ENCODE measurements at regions not wholly inside any gene's neighbourhood (a gene's known extent, or its start where the extent isn't known, plus 50 kb on each side); places are given as distances from the start of the nearest gene placed in this dataset.

- TF ChIP-seq, protein P1, sequence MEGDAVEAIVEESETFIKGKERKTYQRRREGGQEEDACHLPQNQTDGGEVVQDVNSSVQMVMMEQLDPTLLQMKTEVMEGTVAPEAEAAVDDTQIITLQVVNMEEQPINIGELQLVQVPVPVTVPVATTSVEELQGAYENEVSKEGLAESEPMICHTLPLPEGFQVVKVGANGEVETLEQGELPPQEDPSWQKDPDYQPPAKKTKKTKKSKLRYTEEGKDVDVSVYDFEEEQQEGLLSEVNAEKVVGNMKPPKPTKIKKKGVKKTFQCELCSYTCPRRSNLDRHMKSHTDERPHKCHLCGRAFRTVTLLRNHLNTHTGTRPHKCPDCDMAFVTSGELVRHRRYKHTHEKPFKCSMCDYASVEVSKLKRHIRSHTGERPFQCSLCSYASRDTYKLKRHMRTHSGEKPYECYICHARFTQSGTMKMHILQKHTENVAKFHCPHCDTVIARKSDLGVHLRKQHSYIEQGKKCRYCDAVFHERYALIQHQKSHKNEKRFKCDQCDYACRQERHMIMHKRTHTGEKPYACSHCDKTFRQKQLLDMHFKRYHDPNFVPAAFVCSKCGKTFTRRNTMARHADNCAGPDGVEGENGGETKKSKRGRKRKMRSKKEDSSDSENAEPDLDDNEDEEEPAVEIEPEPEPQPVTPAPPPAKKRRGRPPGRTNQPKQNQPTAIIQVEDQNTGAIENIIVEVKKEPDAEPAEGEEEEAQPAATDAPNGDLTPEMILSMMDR (IDR thresholded peaks at IDR 0.05) = no peak
- TF ChIP-seq POLR2A (IDR thresholded peaks at IDR 0.05) = no peak
These were observed 332.4 kb upstream of the SOX2 start for GRCh38 chr3:181379278-181379677.

All from tibial nerve (tissue), 3 donors.